ENCODE measurements at regions not wholly inside any gene's neighbourhood (a gene's known extent, or its start where the extent isn't known, plus 50 kb on each side); places are given as distances from the start of the nearest gene placed in this dataset.

- H3K4me3 Mint-ChIP-seq: no peak overlapping the region
- peaks cover 2% of the 10 kb centered on the region for H3K9me3 Mint-ChIP-seq
- H3K27me3 Mint-ChIP-seq (ENCODE audit: low read depth): no peaks in the 10 kb centered on the region
- no peak overlapping the region for H3K27ac Mint-ChIP-seq
- DNase-seq (ENCODE audit: low spot score in 2 of 2, unreplicated experiment in 2 of 2): no peak
- no peaks in the 10 kb centered on the region for H3K36me3 Mint-ChIP-seq
- no peak for TF ChIP-seq CTCF (IDR thresholded peaks at IDR 0.05; ENCODE audit: unreplicated experiment)
- H3K4me1 Mint-ChIP-seq: peaks cover 28% of the 10 kb centered on the region
Measured at GRCh38 chr3:3333571-3333970, 154.1 kb upstream of the CRBN start.

- TF ChIP-seq CTCF (IDR thresholded peaks at IDR 0.05; ENCODE audit: unreplicated experiment): no peak
- no peak overlapping the region for H3K27ac Mint-ChIP-seq
- no peak overlapping the region for H3K4me3 Mint-ChIP-seq
- no peak for DNase-seq (ENCODE audit: low spot score in 2 of 2, unreplicated experiment in 2 of 2)
- H3K36me3 Mint-ChIP-seq: peaks cover 3% of the 10 kb centered on the region
- H3K9me3 Mint-ChIP-seq: peaks cover 14% of the 10 kb centered on the region
- H3K4me1 Mint-ChIP-seq: peaks cover 17% of the 10 kb centered on the region
- H3K27me3 Mint-ChIP-seq (ENCODE audit: low read depth): no peaks in the 10 kb centered on the region
Measured at GRCh38 chr3:3316521-3316920, 137.0 kb upstream of the CRBN start.

GRCh38 chr3:3315846-3316245 is 136.4 kb upstream of the CRBN start:
- H3K4me3 Mint-ChIP-seq: no peak overlapping the region
- no peak for TF ChIP-seq CTCF (IDR thresholded peaks at IDR 0.05; ENCODE audit: unreplicated experiment)
- no peak overlapping the region for H3K27ac Mint-ChIP-seq
- no peak for DNase-seq (ENCODE audit: low spot score in 2 of 2, unreplicated experiment in 2 of 2)
- peaks cover 14% of the 10 kb centered on the region for H3K9me3 Mint-ChIP-seq
- H3K27me3 Mint-ChIP-seq (ENCODE audit: low read depth): no peaks in the 10 kb centered on the region
- peaks cover 17% of the 10 kb centered on the region for H3K4me1 Mint-ChIP-seq
- H3K36me3 Mint-ChIP-seq: peaks cover 3% of the 10 kb centered on the region

- no peak for TF ChIP-seq CTCF (IDR thresholded peaks at IDR 0.05; ENCODE audit: unreplicated experiment)
- H3K4me1 Mint-ChIP-seq: peaks cover 3% of the 10 kb centered on the region
- no peaks in the 10 kb centered on the region for H3K36me3 Mint-ChIP-seq
- H3K4me3 Mint-ChIP-seq: no peak overlapping the region
- H3K9me3 Mint-ChIP-seq: peaks cover 6% of the 10 kb centered on the region
- H3K27ac Mint-ChIP-seq: no peak overlapping the region
- peaks cover 2% of the 10 kb centered on the region for H3K27me3 Mint-ChIP-seq (ENCODE audit: low read depth)
- DNase-seq (ENCODE audit: low spot score in 2 of 2, unreplicated experiment in 2 of 2): no peak
Measured at GRCh38 chr3:3309887-3310286, 130.4 kb upstream of the CRBN start.

- peaks cover 2% of the 10 kb centered on the region for H3K27me3 Mint-ChIP-seq (ENCODE audit: low read depth)
- no peak for TF ChIP-seq CTCF (IDR thresholded peaks at IDR 0.05; ENCODE audit: unreplicated experiment)
- H3K27ac Mint-ChIP-seq: no peak overlapping the region
Measured at GRCh38 chr3:3308809-3309208, 129.3 kb upstream of the CRBN start.

GRCh38 chr3:3307491-3307890 is 128.0 kb upstream of the CRBN start:
- peaks cover 6% of the 10 kb centered on the region for H3K9me3 Mint-ChIP-seq
- TF ChIP-seq CTCF (IDR thresholded peaks at IDR 0.05; ENCODE audit: unreplicated experiment): no peak
- peaks cover 2% of the 10 kb centered on the region for H3K27me3 Mint-ChIP-seq (ENCODE audit: low read depth)
- H3K4me1 Mint-ChIP-seq: peaks cover 3% of the 10 kb centered on the region
- DNase-seq (ENCODE audit: low spot score in 2 of 2, unreplicated experiment in 2 of 2): no peak
- H3K4me3 Mint-ChIP-seq: no peak overlapping the region
- no peaks in the 10 kb centered on the region for H3K36me3 Mint-ChIP-seq
- H3K27ac Mint-ChIP-seq: no peak overlapping the region

More at GRCh38 chr3:3308809-3309208, 129.3 kb upstream of the CRBN start:
- no peaks in the 10 kb centered on the region for H3K36me3 Mint-ChIP-seq
- H3K4me1 Mint-ChIP-seq: peaks cover 3% of the 10 kb centered on the region
- H3K4me3 Mint-ChIP-seq: no peak overlapping the region
- peaks cover 6% of the 10 kb centered on the region for H3K9me3 Mint-ChIP-seq
- no peak for DNase-seq (ENCODE audit: low spot score in 2 of 2, unreplicated experiment in 2 of 2)

Measured in mesothelial cell of epicardium (in vitro differentiated cells).